DMS114 treated with DMSO at 0.1 percent for 48 hours (cell line): ENCODE measurements at regions not wholly inside any gene's neighbourhood (a gene's known extent, or its start where the extent isn't known, plus 50 kb on each side); places are given as distances from the start of the nearest gene placed in this dataset.

ENCODE experiments used
- DNase-seq: peaks from one replicate; lab custom pipeline; 2025; ENCODE audit not compliant: unreplicated experiment; lab: John Stamatoyannopoulos, UW

GRCh38 chr1:59046730-59047157, 250.2 kb upstream of the FGGY start:
- no peak for DNase-seq

GRCh38 chr1:59051007-59051406, 245.9 kb upstream of the FGGY start:
- DNase-seq: no peak

DNA sequence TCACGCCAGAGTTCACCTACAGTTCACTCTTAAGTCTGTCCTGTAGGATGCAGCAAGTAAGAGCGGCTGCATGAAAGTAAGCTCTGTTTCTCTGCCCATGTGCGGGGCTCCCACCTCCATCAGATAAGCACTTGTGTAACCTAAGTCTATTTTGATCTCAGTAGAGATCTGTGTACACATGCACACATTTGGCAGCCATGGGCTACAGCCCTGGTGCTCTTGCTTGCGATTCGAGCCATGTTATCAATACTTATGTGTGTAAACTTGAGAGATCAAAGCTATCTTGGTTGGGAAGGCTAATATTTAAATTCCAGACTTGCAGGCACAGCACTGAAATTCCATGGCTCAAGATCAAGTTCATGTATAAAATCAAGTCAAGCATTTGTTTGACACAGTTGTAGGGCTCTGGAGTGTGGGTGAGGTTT, 244.7 kb upstream of the FGGY start:
- no peak for DNase-seq

GRCh38 chr1:59054172-59054571, 242.7 kb upstream of the FGGY start:
- DNase-seq: no peak

DNA sequence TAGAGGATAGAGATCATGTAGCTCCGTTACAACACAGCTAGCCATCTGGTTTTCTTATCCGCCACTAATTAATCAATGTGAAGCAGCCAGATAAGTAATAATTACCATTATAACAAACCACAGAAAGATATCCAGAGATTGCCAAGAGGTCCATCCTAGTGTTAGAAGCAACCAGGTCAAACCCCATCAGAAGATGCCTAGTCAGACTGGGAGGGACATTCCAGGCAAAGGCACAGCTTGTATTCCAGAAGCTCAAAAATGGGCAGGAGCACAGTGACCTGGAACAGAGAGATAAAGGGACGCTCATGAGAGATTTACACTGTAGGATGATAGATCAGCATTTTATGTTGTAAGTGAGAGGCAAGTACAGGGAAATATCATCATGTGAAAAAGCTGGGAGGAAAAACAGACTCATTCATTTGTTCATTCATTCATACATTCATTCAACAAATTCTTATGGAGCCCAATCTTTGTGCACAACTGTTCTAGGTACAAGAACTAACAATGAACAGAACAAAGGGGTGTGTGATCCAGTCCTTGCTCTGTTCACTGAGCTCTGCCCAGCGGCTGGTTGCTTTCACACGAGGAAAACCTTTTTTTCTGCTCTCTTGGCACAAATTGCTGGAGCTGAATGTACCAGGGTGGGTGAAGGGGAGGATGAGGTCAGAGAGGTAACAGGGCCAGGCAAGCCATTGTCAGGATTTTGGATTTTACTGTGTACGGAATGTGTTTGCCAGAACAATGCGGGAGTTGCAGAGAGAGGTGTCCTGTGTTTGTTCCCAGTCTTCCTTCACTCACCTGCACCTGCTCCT, 240.8 kb upstream of the FGGY start:
- DNase-seq: no peak

DNA sequence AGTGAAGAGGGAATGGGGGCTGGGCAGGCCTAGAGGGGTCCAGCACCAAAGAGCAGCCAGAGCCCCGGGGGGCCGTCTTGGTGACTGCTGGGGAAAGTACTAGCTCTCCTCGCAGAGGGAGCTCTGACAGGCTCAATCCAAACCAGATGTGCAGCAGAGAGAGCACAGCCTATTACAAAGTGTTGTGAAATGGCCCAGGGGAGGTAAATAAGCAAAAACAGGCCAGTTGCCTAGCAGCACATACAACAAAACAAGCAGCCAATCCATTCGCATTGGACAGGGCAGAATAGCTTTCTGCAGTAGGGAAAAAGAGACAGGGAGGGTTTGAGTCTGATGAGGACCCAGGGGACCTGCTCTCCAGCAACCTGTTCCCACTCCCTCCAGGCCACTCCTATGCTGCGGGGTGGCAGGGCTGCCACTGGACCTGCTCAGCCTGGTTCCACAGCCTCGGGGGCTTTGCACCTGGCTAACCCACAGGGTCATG, 239.6 kb upstream of the FGGY start:
- no peak for DNase-seq

- no peak for DNase-seq
Measured at GRCh38 chr1:59057796-59058195, 239.1 kb upstream of the FGGY start.

GRCh38 chr1:59058665-59059439, 238.0 kb upstream of the FGGY start:
- no peak for DNase-seq

- DNase-seq: no peak
Measured at GRCh38 chr1:59061876-59062275, 235.0 kb upstream of the FGGY start.

GRCh38 chr1:59062743-59063142, 234.2 kb upstream of the FGGY start:
- DNase-seq: no peak

- DNase-seq: no peak
Measured at GRCh38 chr1:59063501-59063900, 233.4 kb upstream of the FGGY start.

DNA sequence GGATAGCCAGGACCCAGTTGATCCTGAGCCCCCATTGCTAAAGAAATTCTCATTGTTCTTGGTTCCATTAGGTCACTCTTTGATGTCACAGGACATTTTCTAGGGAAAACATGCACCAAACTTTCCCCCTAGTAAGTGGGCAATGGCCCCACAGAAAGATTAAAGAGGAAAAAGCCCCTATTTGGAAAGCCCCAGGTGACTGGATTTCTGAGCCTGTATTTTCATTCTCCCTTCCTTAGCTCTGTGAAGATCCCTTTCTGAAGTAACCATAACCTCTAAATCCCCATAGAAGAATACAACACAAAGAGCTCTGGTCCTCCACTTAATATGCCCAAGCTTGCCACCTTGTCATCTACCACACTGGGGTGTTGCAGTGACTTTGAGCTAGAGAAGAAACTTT, 232.3 kb upstream of the FGGY start:
- DNase-seq: no peak

- DNase-seq: no peak
Measured at GRCh38 chr1:59066236-59066635, 230.7 kb upstream of the FGGY start.

- DNase-seq: no peak
Measured at GRCh38 chr1:59070610-59071009, 226.3 kb upstream of the FGGY start.

DNA sequence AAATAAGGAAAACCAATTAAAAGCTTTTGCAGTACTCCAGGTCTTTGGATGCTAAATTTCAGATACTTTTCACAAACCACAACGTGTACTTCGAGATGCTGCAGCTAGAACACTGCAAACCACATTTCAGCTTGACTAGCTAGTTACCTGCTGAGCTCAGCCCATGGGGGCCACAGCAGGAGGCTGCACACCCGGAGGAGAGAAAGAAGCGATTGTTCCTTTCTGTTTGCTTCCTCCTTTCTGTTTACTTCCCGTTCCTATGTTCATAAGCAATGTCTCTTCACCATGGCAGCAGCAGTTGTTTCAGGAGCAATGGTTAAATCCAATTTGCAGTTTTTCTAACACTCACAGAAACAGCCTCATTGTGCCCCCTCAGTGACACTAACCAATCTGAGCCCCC, 225.6 kb upstream of the FGGY start:
- DNase-seq: no peak

GRCh38 chr1:59071876-59072582, 224.9 kb upstream of the FGGY start:
- no peak for DNase-seq

DNA sequence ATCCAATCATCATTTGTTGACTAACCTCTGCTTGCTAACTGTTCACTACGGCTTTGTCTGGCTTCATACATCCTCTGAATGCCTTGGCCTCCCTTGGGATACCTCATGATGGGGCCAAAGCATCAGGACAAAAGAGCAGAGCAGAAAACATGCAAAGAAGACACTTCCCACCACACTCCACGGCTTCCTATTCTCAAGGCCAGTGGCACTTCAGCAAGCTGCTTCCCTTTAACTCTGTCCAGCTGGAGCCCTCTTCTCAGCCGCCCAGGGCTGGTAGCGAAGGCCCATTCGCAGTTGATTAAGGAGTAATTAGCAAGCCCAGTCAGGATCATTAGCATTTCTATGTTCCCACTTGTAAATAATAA, 224.3 kb upstream of the FGGY start:
- no peak for DNase-seq

- no peak for DNase-seq
Measured at GRCh38 chr1:59074598-59074997, 222.3 kb upstream of the FGGY start.

DNA sequence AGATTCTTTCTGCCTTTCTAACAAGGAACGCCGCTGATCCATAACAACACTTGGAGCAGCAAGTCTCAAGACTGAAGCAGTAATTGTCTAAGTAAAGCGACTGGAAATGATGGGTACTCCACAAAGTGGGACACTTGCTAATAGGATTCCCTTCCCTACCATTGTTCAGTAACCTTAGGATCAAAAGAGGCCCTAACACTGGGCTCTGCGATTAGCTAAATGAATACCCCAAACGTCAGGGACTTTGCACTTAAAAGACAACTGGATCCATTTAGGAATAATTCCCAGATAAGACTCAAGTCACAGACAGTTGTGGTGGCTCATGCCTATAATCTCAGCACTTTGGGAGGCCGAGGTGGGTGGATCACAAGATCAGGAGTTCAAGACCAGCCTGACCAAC, 221.9 kb upstream of the FGGY start:
- DNase-seq: no peak

GRCh38 chr1:59076612-59077011, 220.3 kb upstream of the FGGY start:
- DNase-seq: no peak

GRCh38 chr1:59077466-59078069, 219.3 kb upstream of the FGGY start:
- no peak for DNase-seq
